ENCODE measurements at regions not wholly inside any gene's neighbourhood (a gene's known extent, or its start where the extent isn't known, plus 50 kb on each side); places are given as distances from the start of the nearest gene placed in this dataset.

DNA sequence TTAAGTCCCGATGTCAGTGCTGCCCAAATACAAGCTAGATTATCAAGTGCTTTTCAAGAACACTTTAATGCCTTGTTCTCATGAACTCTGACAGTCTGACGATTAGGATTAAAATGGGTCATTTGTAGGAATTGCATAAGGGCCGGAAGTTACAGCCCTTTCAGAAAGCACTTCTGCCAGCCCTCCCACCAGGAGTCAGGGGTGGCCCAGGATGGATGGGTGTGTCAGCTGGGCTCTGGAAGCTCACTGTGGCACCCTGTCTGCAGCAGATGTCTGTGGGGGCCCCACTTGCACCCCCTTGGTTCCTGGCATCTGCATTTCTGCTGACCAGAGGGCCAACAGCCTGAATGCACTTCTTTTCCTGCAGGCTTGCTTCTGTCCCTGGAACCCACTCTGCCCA is 712.7 kb downstream of the UQCRFS1 start:
- no peak for DNase-seq (ENCODE audit: insufficient read length, low spot score)

DNA sequence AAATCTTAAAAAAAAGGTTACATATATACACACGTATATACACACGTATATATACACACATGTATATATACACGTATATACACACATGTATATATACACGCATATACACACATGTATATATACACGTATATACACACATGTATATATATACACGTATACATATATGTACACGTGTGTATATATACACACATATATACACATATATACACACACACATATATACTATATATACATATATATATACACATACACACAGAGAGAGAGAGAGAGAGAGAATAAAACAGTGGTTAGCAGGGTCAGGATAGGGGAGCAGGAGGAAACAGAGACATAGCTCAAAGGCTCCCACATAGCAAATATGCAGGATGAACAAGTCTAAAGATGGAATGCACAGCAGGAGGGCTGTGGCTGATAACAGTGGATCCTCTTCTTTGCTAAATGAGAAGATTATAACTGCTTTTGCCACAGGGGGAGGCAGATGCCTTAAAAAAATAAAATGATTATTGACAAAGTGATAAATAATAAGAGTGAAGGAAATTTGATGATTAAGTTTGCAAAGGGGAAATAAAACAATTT is 714.5 kb downstream of the UQCRFS1 start:
- DNase-seq (ENCODE audit: insufficient read length, low spot score) (no peak), FAIRE-seq (no peak)

More for the DNA sequence above, 712.7 kb downstream of the UQCRFS1 start:
- no peak for FAIRE-seq

DNA sequence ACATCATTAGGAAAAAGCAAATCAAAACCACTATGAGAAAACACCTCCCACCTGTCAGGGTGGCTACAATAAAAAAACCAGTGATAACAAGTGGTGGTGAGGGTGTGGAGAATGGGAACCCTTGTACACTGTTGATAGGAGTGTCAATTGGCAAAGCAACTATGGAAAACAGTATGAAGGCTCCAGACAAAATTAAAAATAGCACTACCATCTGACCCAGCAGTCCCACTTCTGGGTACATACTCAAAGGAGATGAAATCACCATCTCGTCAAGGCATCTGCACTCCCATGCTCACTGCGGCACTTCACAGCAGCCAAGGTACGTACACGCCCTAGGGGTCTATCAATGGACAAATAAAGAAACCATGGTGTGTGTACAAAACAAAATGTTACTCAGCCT is 715.1 kb downstream of the UQCRFS1 start:
- DNase-seq (ENCODE audit: insufficient read length, low spot score) (no peak), FAIRE-seq (no peak)

DNA sequence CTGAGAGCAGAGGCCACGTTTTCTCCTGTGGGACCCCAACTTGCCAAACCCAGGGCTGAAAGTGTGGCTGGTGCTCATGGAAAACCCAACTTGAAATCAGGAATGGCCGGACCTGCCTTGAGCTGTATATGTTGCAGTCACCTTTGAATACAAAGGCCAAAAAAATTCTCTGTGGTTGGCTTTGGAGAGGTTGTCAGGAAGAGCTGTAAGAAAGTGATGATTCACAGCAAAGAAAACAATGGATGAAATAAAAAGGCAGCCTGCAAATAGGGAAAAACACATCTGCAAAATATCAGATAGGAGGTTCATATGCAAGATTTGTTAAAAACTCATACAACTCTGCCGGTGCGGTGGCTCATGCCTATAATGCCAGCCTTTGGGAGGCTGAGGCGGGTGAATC is 715.8 kb downstream of the UQCRFS1 start:
- FAIRE-seq, result no peak
- DNase-seq (ENCODE audit: insufficient read length, low spot score), result no peak

DNA sequence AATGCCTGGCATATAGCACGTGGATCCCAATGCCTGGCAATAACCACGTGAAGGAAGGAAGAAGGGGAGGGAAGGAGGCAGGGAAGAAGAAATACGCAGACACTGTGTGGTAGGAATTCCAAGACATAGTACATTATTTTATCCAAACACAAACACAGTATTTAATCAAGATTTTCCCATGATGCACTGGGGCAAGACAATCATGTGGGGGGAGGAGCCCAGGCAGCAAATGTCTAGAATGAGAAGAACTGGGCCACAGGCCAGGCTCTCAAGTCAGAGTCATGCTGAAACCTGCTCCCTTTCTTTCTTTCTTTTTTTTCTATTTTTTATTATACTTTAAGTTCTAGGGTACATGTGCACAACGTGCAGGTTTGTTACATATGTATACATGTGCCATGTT is 717.9 kb downstream of the UQCRFS1 start:
- no peak for DNase-seq (ENCODE audit: insufficient read length, low spot score)
- no peak for FAIRE-seq

DNA sequence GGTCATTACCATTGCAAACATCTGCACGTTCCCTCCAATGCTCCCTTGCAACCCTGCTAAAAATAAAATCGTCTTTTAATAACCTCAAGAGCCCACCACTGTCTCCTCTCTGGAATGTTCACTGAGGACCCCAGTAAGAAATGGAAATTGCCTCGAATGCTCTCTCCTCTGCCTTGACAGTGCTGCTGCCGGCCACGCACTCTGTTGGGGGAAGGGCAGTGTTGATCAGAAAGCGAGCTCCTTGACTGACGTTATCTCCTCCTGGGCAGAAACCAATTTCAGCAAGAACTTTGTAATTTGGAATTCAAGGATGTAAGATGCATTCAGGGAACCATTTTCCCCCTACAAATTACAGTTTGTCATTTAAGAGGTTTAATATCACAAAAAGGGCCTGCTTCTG is 718.5 kb downstream of the UQCRFS1 start:
- FAIRE-seq, result no peak
- no peak for DNase-seq (ENCODE audit: insufficient read length, low spot score)

DNA sequence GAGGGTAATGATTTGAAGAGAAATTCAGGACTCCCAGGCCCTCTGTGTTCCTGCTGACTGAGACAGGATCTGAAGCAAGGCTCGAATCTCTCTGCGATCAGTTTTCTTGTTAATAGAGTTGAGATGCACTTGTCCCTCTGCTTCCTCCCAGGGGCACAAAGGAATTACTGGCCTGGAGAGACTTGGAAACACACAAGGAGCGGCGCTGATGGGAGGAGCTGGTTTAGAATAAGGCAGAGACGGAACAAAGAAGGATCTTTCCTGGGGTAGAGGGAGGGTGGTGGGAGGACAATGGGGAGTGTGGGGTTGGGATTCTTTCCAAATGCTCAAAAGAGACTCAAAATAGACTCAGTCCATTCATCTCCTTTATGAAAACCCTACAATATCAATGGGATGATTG is 719.1 kb downstream of the UQCRFS1 start:
- FAIRE-seq (no peak), DNase-seq (ENCODE audit: insufficient read length, low spot score) (no peak)

DNA sequence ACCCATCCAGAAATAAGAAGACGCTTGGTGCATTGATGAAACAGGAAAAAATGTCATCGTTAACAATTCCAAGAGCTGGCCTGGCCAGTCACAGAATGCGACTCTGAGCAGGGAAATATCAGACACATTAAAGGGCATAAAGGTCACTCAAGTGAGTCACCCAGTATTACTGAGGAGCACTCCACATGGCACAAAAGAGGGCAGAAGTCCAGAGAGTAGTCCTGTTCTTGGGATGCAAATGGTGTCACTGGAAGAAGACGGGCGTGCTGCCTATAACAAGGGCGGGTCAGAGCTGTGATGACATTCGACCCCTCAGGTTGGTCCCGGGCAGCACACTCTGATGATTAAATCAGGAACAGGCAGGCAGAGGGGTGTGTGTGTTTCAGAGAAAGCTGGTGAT is 720.3 kb downstream of the UQCRFS1 start:
- FAIRE-seq, result no peak
- DNase-seq (ENCODE audit: insufficient read length, low spot score), result no peak

DNA sequence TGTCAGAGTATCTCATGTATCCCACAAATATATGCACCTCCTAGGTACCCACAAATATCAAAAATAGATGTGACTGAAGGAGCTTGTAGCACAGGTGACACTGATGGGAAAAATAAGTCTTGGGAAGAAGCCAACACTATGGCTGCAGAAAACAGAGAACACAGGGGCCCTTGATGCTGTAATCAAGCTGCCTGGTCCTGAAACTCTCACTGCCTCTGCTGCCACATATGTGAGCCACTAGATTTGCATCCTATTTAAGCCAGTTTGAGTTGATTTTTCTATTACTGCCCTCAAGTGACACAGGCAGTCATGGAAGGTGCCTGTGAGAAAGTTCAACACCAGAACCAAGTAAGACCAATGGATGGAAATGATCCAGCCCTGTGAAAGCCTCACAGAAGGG is 720.8 kb downstream of the UQCRFS1 start:
- no peak for FAIRE-seq
- DNase-seq (ENCODE audit: insufficient read length, low spot score), result no peak

DNA sequence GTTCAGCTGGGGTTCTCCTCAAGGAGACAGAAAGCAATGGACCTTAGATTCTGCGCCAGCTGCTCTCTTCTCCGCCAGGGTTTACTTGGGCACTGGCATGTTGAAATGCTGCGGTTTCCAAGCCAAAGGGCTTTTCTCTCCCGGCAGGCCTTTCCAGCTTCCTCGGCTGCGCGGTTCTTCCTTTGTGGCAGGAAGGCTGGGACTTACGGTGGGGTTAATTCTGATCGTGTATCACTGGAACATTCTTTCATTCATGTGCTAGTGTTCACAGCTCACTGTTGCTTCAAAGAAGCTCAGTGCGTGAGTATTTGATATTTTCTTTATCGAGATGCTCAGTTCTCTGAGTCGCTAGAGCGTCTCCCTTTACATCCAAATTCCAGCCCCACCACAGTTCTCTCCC is 723.2 kb downstream of the UQCRFS1 start:
- FAIRE-seq (no peak), DNase-seq (ENCODE audit: insufficient read length, low spot score) (no peak)

DNA sequence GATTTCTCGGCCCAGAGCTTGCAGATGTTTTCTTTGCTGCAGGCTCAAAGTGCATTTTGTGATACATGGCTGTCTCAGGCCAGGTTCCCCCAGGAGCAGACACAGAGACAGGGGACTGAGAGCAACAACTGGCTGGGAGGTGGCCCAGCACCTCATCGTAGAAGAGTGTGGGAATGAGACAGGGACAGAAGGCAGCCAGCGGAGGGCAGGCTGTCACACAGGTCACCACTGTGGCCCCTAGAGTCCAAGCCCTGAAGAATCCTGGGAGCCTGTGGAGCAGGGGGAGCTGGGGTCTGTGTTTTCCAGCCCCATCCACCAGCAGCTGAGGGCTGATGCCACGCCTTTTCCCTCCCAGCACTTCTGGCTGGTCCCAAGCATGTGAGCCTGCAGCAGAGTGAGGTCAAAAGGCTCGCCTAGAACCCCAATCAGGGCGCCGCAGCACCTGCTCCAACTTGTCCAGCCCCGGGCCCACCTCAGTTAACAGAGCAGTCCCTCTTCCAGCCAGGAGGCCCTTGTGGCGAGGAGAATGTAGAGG is 723.8 kb downstream of the UQCRFS1 start:
- no peak for FAIRE-seq
- no peak for DNase-seq (ENCODE audit: insufficient read length, low spot score)

DNA sequence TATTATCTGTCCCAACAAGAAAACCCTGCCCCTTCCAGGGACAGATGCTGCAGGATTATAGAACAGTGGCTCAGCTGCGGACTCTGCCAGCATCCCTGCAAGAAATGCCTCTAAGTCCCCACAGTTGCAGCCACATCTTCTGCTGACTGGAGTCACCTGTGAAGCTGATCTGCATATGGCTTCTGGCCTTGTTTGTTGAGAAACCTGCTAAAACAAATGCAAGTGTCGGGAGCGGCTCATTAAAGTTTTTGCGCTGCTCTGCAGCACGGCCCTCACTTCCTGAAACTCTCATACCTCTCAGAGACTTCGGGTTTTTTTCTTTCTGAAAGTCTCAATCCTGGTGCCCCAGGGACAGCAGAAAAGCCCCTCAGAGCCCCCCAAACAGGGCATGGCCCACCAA is 725.0 kb downstream of the UQCRFS1 start:
- no peak for DNase-seq (ENCODE audit: insufficient read length, low spot score)
- FAIRE-seq, result no peak

DNA sequence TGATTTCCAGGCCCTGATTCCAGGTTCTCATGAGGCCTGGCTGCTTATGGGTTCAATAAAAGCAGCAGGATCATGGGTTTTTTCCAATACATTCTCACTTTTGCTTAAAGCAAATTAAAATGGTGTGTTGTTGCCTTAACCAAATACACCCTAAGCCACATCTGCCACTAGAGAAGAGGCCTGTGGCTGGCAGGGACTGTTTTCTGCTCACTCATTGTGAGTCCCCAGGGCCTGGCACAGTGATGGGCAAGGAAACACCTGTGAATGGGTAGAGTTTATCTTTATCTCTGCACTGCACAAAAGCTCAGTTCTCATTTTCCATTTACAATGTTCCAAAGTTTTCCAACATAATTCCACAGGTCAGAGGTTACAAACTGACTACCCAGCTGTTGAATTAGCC is 726.0 kb downstream of the UQCRFS1 start:
- FAIRE-seq (no peak), DNase-seq (ENCODE audit: insufficient read length, low spot score) (no peak)

DNA sequence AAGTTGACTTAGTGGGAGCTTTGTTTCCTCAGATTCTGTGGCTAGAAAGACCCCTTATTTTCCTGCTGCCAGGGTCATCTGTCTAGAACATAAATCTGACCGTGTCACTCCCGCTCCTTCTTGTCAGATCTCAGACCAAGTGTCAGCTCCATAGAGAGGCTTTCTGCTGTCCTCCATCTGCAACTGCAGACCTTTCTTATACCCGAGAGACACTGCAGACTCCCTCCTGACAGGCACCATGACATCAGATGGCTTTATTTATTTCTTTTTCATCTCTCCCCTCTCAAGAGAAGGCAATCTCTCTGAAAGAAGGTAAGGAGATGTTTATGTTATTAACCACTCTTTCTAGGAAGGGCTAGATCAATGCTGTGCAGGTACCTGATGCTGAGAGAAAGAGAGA is 726.5 kb downstream of the UQCRFS1 start:
- no peak for FAIRE-seq
- no peak for DNase-seq (ENCODE audit: insufficient read length, low spot score)

DNA sequence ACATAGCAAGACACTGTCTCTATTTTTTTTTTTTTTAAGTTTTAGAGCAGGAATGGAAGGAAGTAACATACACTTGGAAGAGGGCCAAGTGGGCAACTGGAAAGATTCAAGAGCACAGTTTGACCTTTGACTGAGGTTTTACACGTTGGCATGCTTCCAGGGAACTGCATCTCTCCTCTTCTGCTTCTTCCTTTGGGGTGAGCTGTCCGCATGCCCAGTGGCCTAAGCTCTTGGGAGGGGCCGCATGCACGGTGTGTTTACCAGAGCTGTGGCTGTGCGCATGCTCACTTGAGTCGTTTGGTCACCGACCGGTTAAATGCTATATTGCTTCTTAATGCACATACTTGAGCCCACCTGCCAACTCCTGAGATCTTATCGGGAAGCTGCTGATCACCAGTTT is 727.7 kb downstream of the UQCRFS1 start:
- FAIRE-seq (no peak), DNase-seq (ENCODE audit: insufficient read length, low spot score) (no peak)

DNA sequence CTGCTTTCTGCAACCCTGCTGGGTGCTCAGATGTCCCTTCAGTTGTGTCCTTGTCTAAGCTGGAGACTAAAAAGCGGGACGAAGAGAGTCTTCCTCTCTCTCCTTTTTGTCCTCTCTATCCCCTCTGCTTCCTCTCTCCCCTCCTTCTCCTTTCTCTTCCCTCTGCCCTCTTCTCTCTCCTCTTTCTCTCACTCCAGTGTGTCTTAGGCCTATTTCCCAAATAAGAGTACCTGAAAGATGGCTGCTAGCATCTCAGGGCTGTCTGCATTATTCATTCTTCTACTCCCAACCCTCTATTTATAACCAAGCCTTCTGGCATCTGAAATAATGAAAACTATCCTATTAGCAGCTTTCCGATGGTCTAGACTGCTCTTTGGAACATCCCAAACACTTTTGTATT is 729.8 kb downstream of the UQCRFS1 start:
- FAIRE-seq (no peak), DNase-seq (ENCODE audit: insufficient read length, low spot score) (no peak)

DNA sequence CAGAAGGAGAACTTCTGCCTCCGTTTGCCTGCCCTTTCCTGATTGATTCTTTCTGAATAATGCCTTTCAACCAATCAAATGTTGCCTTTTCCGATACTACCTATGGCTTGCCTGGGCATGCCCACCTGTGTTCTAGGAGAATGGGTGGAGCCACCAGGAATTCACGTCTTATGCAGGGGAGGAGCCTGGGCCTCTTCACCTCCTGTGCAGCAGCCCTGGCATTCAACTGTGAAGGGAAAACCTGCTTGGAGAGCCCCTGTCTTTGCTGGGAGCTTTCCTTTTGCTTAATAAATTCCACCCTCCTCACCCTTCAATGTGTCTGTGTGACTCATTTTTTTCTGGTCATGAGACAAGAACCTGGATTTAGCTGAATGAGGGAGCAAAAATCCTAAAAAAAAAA is 730.7 kb downstream of the UQCRFS1 start:
- no peak for FAIRE-seq
- no peak for DNase-seq (ENCODE audit: insufficient read length, low spot score)

DNA sequence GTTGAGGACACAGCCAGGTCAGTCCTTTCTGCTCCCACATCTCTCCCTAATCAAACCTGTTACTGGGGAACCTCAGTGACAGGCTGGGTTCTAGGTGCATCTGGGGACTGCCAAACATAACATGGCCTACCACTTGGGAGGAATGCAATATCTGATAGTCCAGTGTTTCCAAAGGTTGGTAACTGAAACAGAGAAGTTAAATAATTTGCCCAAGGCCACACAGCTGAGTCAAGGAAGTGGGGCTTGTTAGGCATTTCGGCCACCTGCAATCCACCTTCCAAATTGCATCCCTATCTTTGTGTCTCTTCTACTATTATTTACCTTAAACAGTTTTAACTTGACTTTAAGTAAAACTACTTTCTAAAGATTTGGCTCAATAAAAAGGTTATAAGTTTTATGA is 731.3 kb downstream of the UQCRFS1 start:
- DNase-seq (ENCODE audit: insufficient read length, low spot score), result no peak
- no peak for FAIRE-seq

DNA sequence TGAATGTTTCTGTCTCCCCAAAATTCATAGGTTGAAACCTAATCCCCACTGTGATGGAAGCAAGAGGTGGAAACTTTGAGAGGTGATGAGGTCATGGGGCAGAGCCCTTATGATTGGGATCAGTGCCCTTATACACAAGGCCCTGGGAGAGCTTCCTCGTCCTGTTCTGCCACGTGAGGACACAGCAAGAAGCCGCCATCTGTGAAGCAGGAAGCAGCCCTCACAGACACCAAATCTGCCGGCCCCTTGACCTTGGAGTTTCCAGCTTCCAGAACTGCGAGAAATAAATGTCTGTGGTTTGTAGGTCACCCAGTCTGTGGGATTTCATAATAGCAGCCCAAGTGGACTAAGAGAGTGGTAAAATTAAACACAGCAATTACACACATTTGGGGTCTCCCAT is 737.4 kb downstream of the UQCRFS1 start:
- DNase-seq (ENCODE audit: insufficient read length, low spot score), result no peak

DNA sequence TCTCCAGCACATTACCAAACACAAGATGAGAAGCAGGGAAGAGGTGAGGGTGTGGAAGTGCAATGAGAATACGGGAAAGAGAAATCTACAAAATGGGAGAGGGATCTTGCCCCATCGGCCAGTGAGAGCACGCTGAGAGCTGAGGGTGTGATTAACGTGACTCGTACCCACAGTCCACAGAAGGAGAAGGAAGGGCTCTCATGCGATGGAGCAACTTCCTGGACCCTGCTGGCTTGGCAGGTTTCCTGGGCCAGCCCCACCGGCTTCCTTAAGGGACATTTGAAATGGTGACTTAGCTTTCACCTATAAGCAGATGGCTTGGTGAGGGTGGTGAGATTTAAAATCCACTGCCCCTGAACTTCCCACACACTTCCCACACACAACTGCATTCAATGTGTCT is 740.1 kb downstream of the UQCRFS1 start:
- no peak for FAIRE-seq

More for the DNA sequence above, 737.4 kb downstream of the UQCRFS1 start:
- FAIRE-seq, result no peak

DNA sequence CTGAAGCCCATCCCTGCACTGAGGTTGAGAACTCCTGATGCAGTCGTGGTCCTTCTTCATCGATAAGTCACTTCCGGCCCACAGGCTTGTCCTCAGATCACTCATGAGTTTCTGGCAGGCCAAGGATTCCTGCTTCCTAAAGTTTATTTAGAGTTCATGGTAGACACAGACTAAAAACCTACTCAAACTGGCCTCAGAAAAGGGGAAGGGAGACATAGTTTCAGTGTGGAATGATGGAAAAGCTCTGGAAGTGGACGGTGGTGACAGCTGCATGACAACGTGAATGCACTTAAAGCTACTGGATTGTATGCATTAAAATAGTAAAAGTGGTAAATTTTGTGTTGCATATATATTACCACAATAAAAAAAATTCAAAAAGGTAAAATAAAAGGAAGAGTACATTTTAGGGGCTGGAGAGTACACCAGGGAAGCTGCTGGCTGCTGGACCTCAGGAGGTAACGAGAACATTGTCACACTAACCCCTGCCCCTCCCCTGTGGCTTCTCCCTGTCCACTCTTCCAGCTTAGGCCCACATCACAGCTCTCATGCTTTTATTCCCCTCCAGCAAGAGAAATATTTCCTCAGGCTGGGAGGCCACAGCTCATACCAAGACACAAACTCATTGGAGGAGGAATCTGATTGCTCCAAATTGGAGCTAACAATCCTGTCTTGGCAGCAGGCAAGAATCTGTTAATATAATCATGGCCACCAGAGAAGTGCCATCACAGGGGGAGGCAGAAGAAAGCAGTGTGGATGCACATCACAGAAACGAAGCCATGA is 741.0 kb downstream of the UQCRFS1 start:
- no peak for FAIRE-seq

More for the DNA sequence above, 740.1 kb downstream of the UQCRFS1 start:
- no peak for DNase-seq (ENCODE audit: insufficient read length, low spot score)

DNA sequence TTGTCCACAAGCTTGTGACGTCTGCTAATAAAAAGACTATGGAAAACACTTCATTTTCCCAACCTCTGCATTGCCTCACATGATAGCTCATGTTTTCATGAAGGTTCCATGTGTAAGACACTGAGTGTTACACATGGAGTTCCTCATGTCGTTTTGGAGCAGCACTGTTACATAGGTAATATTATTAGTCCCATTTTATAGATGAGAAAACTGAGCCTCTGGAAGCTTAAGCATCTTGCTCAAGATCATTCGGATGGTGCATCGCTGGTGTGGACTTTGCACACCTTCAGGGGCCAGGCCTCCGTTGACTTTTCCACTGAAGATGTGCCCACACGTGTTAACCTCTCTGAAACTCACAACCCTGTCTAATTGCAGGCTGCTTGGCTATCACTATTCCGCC is 743.4 kb downstream of the UQCRFS1 start:
- FAIRE-seq (no peak), DNase-seq (ENCODE audit: insufficient read length, low spot score) (no peak)

More for the DNA sequence above, 741.0 kb downstream of the UQCRFS1 start:
- no peak for DNase-seq (ENCODE audit: insufficient read length, low spot score)

Data from HTR-8/SVneo (cell line).